ENCODE measurements at regions not wholly inside any gene's neighbourhood (a gene's known extent, or its start where the extent isn't known, plus 50 kb on each side); places are given as distances from the start of the nearest gene placed in this dataset.

DNA sequence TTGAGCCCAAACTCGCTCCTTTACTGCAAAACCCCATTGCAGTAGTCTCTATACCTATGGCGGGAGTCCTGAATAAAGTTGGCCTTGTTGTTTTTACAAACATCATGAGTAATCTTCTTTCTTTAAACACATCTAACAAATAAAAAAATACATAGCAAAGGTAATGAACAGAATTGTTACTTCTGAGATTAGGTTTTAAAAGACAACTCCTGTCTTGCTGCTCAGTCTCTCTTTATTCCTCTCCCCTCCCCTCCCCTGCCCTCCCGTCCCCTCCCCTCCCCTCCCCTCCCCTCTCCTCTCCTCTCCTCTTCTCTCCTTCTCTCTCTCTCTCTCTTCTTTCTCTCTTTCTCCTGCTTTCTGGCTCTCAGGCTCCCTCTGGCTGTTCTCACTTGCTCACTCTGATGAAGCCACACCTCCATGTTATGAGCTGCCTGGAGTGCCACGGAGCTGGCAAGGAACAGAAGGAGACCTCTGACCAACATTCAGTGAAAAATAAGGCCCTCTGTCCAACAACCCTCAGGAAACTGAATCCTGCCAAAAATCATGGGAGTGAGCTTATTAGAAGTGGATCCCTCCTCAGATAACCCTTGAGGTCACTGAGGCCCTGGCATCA lies 300.7 kb upstream of the MIR17HG start:
- Mint-ChIP-seq H3K4me1 (peaks cover 11% of the 10 kb centered on the region), H3K27ac (ENCODE audit: unreplicated experiment) (no peak overlapping the region), H3K36me3 (ENCODE audit: low read depth) (no peaks in the 10 kb centered on the region), H3K4me3 (no peak overlapping the region), H3K27me3 (ENCODE audit: low read depth) (no peaks in the 10 kb centered on the region), H3K9me3 (no peaks in the 10 kb centered on the region)
- DNase-seq (ENCODE audit: low read depth, low spot score) = no peak
- TF ChIP-seq CTCF (conservative IDR thresholded peaks at IDR 0.05) = no peak

DNA sequence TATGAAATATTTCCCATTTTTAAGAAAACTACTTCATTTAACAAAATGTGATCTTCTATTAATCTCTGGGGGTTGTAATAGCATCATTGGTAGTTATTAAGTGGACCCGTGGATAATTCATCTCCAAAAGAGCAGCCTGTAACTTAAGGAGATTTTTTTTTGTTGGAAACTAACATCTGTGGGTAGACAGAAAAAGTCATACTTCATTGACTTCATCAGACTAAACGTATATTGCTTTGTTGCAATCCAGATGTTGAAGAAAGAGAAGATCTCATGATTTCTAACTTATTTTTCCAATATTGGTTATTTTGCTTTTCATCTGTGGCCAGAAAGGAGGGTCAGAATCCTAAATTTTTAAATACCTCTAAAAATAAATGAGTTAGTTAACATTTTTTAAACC lies 296.5 kb upstream of the MIR17HG start:
- no peaks in the 10 kb centered on the region for H3K9me3 Mint-ChIP-seq
- H3K27me3 Mint-ChIP-seq (ENCODE audit: low read depth) = no peaks in the 10 kb centered on the region
- H3K27ac Mint-ChIP-seq (ENCODE audit: unreplicated experiment) = no peak overlapping the region
- no peak for TF ChIP-seq CTCF (conservative IDR thresholded peaks at IDR 0.05)
- no peak for DNase-seq (ENCODE audit: low read depth, low spot score)
- H3K36me3 Mint-ChIP-seq (ENCODE audit: low read depth) = no peaks in the 10 kb centered on the region
- H3K4me1 Mint-ChIP-seq = peaks cover 6% of the 10 kb centered on the region
- H3K4me3 Mint-ChIP-seq = no peak overlapping the region

DNA sequence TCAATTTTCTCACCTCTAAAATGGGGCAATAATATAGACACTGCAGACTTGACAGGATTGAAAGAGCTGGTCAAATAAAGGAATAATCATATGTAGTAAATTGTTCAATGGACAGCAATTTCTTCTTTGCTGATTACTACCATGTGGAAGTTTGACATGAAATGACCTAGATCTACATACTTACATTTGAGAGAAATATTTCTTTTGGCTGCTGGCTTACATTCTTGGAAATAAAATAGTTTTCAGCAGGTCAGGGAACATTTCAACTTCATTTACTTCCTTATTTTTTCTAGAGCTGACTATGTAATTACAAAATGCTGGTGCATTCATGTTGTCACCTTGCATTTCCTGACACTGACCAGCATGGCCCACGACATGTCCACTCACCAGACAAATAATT lies 294.6 kb upstream of the MIR17HG start:
- Mint-ChIP-seq H3K9me3 (no peaks in the 10 kb centered on the region), H3K27me3 (ENCODE audit: low read depth) (no peaks in the 10 kb centered on the region), H3K27ac (ENCODE audit: unreplicated experiment) (no peak overlapping the region), H3K36me3 (ENCODE audit: low read depth) (no peaks in the 10 kb centered on the region), H3K4me3 (no peak overlapping the region), H3K4me1 (peaks cover 6% of the 10 kb centered on the region)
- TF ChIP-seq CTCF (conservative IDR thresholded peaks at IDR 0.05) = no peak
- DNase-seq (ENCODE audit: low read depth, low spot score) = no peak

GRCh38 chr13:91053318-91054065 lies 294.0 kb upstream of the MIR17HG start:
- Mint-ChIP-seq H3K9me3 (no peaks in the 10 kb centered on the region), H3K4me3 (no peak overlapping the region), H3K36me3 (ENCODE audit: low read depth) (no peaks in the 10 kb centered on the region), H3K4me1 (peaks cover 6% of the 10 kb centered on the region), H3K27me3 (ENCODE audit: low read depth) (no peaks in the 10 kb centered on the region), H3K27ac (ENCODE audit: unreplicated experiment) (no peak overlapping the region)
- DNase-seq (ENCODE audit: low read depth, low spot score) = no peak
- TF ChIP-seq CTCF (conservative IDR thresholded peaks at IDR 0.05) = no peak

DNA sequence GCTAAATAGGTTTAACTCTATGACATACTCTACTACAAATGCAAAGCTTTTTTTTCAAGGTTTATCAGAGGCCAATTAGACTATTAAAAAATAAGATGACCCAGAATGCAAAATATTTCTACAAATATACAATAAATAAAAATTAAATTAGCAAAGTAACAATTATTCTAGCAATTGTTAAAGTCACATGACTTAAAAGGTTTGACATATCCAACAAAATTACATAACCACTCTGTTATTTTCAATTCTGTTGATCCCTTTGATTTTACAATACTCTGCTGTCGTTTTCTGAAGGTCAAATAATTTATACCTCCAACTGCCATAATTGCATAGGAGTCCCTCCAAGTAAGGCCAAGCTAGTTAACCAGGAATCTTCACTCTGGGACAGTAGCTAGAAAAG lies 292.6 kb upstream of the MIR17HG start:
- DNase-seq (ENCODE audit: low read depth, low spot score) = no peak
- no peaks in the 10 kb centered on the region for H3K36me3 Mint-ChIP-seq (ENCODE audit: low read depth)
- no peak overlapping the region for H3K4me3 Mint-ChIP-seq
- no peak for TF ChIP-seq CTCF (conservative IDR thresholded peaks at IDR 0.05)
- H3K9me3 Mint-ChIP-seq = no peaks in the 10 kb centered on the region
- no peaks in the 10 kb centered on the region for H3K27me3 Mint-ChIP-seq (ENCODE audit: low read depth)
- peaks cover 6% of the 10 kb centered on the region for H3K4me1 Mint-ChIP-seq
- no peak overlapping the region for H3K27ac Mint-ChIP-seq (ENCODE audit: unreplicated experiment)
